ENCODE measurements at regions not wholly inside any gene's neighbourhood (a gene's known extent, or its start where the extent isn't known, plus 50 kb on each side); places are given as distances from the start of the nearest gene placed in this dataset.

- H3K4me1 ChIP-seq: no peaks in the 10 kb centered on the region
- H3K4me3 ChIP-seq: no peak overlapping the region
- TF ChIP-seq CTCF (IDR thresholded peaks at IDR 0.05 in 4 of 5, conservative IDR thresholded peaks at IDR 0.05 in 1 of 5): no peak
- TF ChIP-seq POLR2A (IDR thresholded peaks at IDR 0.05): no peak
- no peaks in the 10 kb centered on the region for H3K9me3 ChIP-seq
- intact Hi-C loops (cut with DNase I; ENCODE audit: low total_unique reads) (no loop called here), in situ Hi-C loops (cut with MboI; ENCODE audit: low sequenced_read_pairs in 4 of 4) (no loop called here)
- DNase-seq: no peak
- no peak overlapping the region for H3K27ac ChIP-seq
- no peak for ATAC-seq
- no peaks in the 10 kb centered on the region for H3K36me3 ChIP-seq
- no peaks in the 10 kb centered on the region for H3K27me3 ChIP-seq
Measured at GRCh38 chr9:25556540-25556939, 121.7 kb downstream of the TUSC1 start.

- H3K27ac ChIP-seq: no peak overlapping the region
- H3K9me3 ChIP-seq: no peaks in the 10 kb centered on the region
- no peaks in the 10 kb centered on the region for H3K4me1 ChIP-seq
- H3K4me3 ChIP-seq: no peak overlapping the region
- no peaks in the 10 kb centered on the region for H3K36me3 ChIP-seq
- intact Hi-C loops (cut with DNase I; ENCODE audit: low total_unique reads): no loop called here
- no peak for DNase-seq
- no peaks in the 10 kb centered on the region for H3K27me3 ChIP-seq
- in situ Hi-C loops (cut with MboI; ENCODE audit: low sequenced_read_pairs in 4 of 4): loop anchor here in 1 of 4 donors (25.0 kb wide), 1 partner anchor 112 kb away; no protein-coding TSS in a partner anchor
- no peak for TF ChIP-seq CTCF (IDR thresholded peaks at IDR 0.05 in 4 of 5, conservative IDR thresholded peaks at IDR 0.05 in 1 of 5)
- no peak for TF ChIP-seq POLR2A (IDR thresholded peaks at IDR 0.05)
- ATAC-seq: no peak
Measured at GRCh38 chr9:25548847-25549246, 129.4 kb downstream of the TUSC1 start.

GRCh38 chr9:25543806-25544205 lies 134.4 kb downstream of the TUSC1 start:
- Histone ChIP-seq H3K36me3 (no peaks in the 10 kb centered on the region), H3K4me1 (no peaks in the 10 kb centered on the region), H3K27ac (no peak overlapping the region), H3K27me3 (no peaks in the 10 kb centered on the region), H3K9me3 (no peaks in the 10 kb centered on the region), H3K4me3 (no peak overlapping the region)
- DNase-seq (no peak), ATAC-seq (no peak)
- intact Hi-C loops (cut with DNase I; ENCODE audit: low total_unique reads): no loop called here
- in situ Hi-C loops (cut with MboI; ENCODE audit: low sequenced_read_pairs in 4 of 4): loop anchor here in 1 of 4 donors (25.0 kb wide), 1 partner anchor 107 kb away; no protein-coding TSS in a partner anchor
- TF ChIP-seq CTCF (IDR thresholded peaks at IDR 0.05 in 4 of 5, conservative IDR thresholded peaks at IDR 0.05 in 1 of 5): no peak
- TF ChIP-seq POLR2A (IDR thresholded peaks at IDR 0.05): no peak

- Histone ChIP-seq H3K27me3 (no peaks in the 10 kb centered on the region), H3K36me3 (no peaks in the 10 kb centered on the region), H3K4me1 (no peaks in the 10 kb centered on the region), H3K4me3 (no peak overlapping the region), H3K27ac (no peak overlapping the region), H3K9me3 (no peaks in the 10 kb centered on the region)
- ATAC-seq (no peak), DNase-seq (no peak)
- intact Hi-C loops (cut with DNase I; ENCODE audit: low total_unique reads) (no loop called here), in situ Hi-C loops (cut with MboI; ENCODE audit: low sequenced_read_pairs in 4 of 4) (loop anchor here in 1 of 4 donors (25.0 kb wide), 1 partner anchor 105 kb away; no protein-coding TSS in a partner anchor)
- TF ChIP-seq POLR2A (IDR thresholded peaks at IDR 0.05) (no peak), CTCF (IDR thresholded peaks at IDR 0.05 in 4 of 5, conservative IDR thresholded peaks at IDR 0.05 in 1 of 5) (no peak)
Measured at GRCh38 chr9:25542319-25542718, 135.9 kb downstream of the TUSC1 start.

- Histone ChIP-seq H3K27me3 (no peaks in the 10 kb centered on the region), H3K9me3 (no peaks in the 10 kb centered on the region), H3K4me3 (no peak overlapping the region), H3K27ac (no peak overlapping the region), H3K4me1 (no peaks in the 10 kb centered on the region), H3K36me3 (no peaks in the 10 kb centered on the region)
- in situ Hi-C loops (cut with MboI; ENCODE audit: low sequenced_read_pairs in 4 of 4) (loop anchor here in 1 of 4 donors (25.0 kb wide), 1 partner anchor 101 kb away; no protein-coding TSS in a partner anchor), intact Hi-C loops (cut with DNase I; ENCODE audit: low total_unique reads) (no loop called here)
- TF ChIP-seq POLR2A (IDR thresholded peaks at IDR 0.05): no peak
- no peak for ATAC-seq
- DNase-seq: no peak
Measured at GRCh38 chr9:25537808-25538207, 140.4 kb downstream of the TUSC1 start.

All from gastrocnemius medialis (tissue), 4 donors.